IMR-90 (cell line): ENCODE measurements at regions not wholly inside any gene's neighbourhood (a gene's known extent, or its start where the extent isn't known, plus 50 kb on each side); places are given as distances from the start of the nearest gene placed in this dataset.

Experiments used
- ATAC-seq: fragments of 200-7000 bp; cut with Tn5 transposase; 2 replicates; pipeline ENCODE4 v1.9.1; 2020; ENCODE audit warnings: low read depth, mild to moderate bottlenecking, moderate library complexity
- BruUV-seq: library from RNA; stranded (reverse); fragments of 400-500 nt; replicated peaks from 2 replicates; lab custom pipeline; 2021; lab: Mats Ljungman, UMichigan
- CTCF ChIA-PET: fragments of 300-600 bp; formaldehyde crosslinking; extraction: SDS; loops from one replicate; lab custom pipeline; 2021; ENCODE audit warnings: antibody characterized with exemption; lab: Yijun Ruan, JAX
- POLR2A ChIA-PET: fragments of 300-600 bp; sonication (Branson Sonifier 250); formaldehyde crosslinking; loops from one replicate; lab custom pipeline; 2022; ENCODE audit warnings: antibody characterized with exemption; ENCODE audit not compliant: unreplicated experiment; lab: Charles Lee
- DNase-seq: peaks from one replicate; pipeline ENCODE4 v3.0.0; 2013
- H2AFZ ChIP-seq: replicated peaks from 2 replicates; pipeline ENCODE3; 2013; ENCODE audit warnings: low read length, mild to moderate bottlenecking; ENCODE audit not compliant: poor library complexity
- H2AK5ac ChIP-seq: 2 replicates; pipeline ENCODE4 v1.6.1; 2013; ENCODE audit warnings: low read depth, low read length, inconsistent platforms
- H2AK9ac ChIP-seq: replicated peaks from 2 replicates; pipeline ENCODE3; 2013; ENCODE audit warnings: mild to moderate bottlenecking, low read depth, low read length, moderate library complexity; ENCODE audit not compliant: poor library complexity
- H2BK120ac ChIP-seq: 2 replicates; pipeline ENCODE4 v1.6.1; 2013; ENCODE audit warnings: low read depth, low read length, inconsistent platforms
- H2BK15ac ChIP-seq: 3 replicates; pipeline ENCODE4 v1.6.1; 2013; ENCODE audit warnings: low read depth, low read length, inconsistent platforms
- H2BK20ac ChIP-seq: 2 replicates; pipeline ENCODE4 v1.6.1; 2013; ENCODE audit warnings: low read depth, mild to moderate bottlenecking, inconsistent platforms, low read length, moderate library complexity
- H2BK5ac ChIP-seq: 2 replicates; pipeline ENCODE4 v1.6.1; 2013; ENCODE audit warnings: mild to moderate bottlenecking, low read depth, low read length, inconsistent platforms; ENCODE audit not compliant: poor library complexity, severe bottlenecking
- H3K14ac ChIP-seq: replicated peaks from 2 replicates; pipeline ENCODE4 v1.6.1; 2013; ENCODE audit warnings: low read depth, low read length, inconsistent platforms
- H3K18ac ChIP-seq: 2 replicates; pipeline ENCODE4 v1.6.1; 2013; ENCODE audit warnings: low read depth, low read length, control low read depth
- H3K23ac ChIP-seq: 2 replicates; pipeline ENCODE4 v1.6.1; 2013; ENCODE audit warnings: low read depth, low read length, inconsistent platforms
- H3K27ac ChIP-seq: 2 replicates; pipeline ENCODE4 v1.5.1; 2013; ENCODE audit warnings: mild to moderate bottlenecking, control low read depth, low read length; ENCODE audit not compliant: insufficient read depth
- H3K27me3 ChIP-seq: 2 replicates; pipeline ENCODE4 v1.6.1; 2013; ENCODE audit warnings: low read length; ENCODE audit not compliant: control insufficient read depth, insufficient read depth
- H3K36me3 ChIP-seq: 2 replicates; pipeline ENCODE4 v1.6.1; 2013; ENCODE audit warnings: low read length, mixed read lengths; ENCODE audit not compliant: control insufficient read depth, insufficient read depth
- H3K4ac ChIP-seq: 2 replicates; pipeline ENCODE4 v1.6.1; 2013; ENCODE audit warnings: low read depth, low read length, inconsistent platforms
- H3K4me1 ChIP-seq: 2 replicates; pipeline ENCODE4 v1.6.1; 2013; ENCODE audit warnings: low read length, mixed read lengths; ENCODE audit not compliant: control insufficient read depth, insufficient read depth
- H3K4me2 ChIP-seq: 2 replicates; pipeline ENCODE4 v1.6.1; 2013; ENCODE audit warnings: low read depth, mild to moderate bottlenecking, control low read depth, low read length, moderate library complexity
- H3K4me3 ChIP-seq: 2 replicates; pipeline ENCODE4 v1.5.1; 2013; ENCODE audit warnings: low read depth, mild to moderate bottlenecking, control low read depth, low read length, moderate library complexity; ENCODE audit not compliant: insufficient read depth
- H3K56ac ChIP-seq: 2 replicates; pipeline ENCODE4 v1.6.1; 2013; ENCODE audit warnings: low read length, inconsistent platforms; ENCODE audit not compliant: insufficient read depth; ENCODE audit errors: extremely low read depth
- H3K79me1 ChIP-seq, 2 experiments: 2 replicates each; pipeline ENCODE4 v1.6.1; 2013; ENCODE audit warnings: low read length in 2 of 2, inconsistent platforms in 1 of 2, low read depth in 1 of 2
- H3K9ac ChIP-seq: 2 replicates; pipeline ENCODE4 v1.6.1; 2013; ENCODE audit warnings: low read depth, low read length, control low read depth
- H3K9me1 ChIP-seq: 2 replicates; pipeline ENCODE4 v1.6.1; 2013; ENCODE audit warnings: low read length, inconsistent platforms; ENCODE audit not compliant: insufficient read depth
- H3K9me3 ChIP-seq: 2 replicates; pipeline ENCODE4 v1.6.1; 2013; ENCODE audit warnings: low read length; ENCODE audit not compliant: control insufficient read depth, insufficient read depth
- H4K20me1 ChIP-seq: 2 replicates; pipeline ENCODE4 v1.6.1; 2013; ENCODE audit warnings: low read length, inconsistent platforms; ENCODE audit not compliant: insufficient read depth
- H4K5ac ChIP-seq: 2 replicates; pipeline ENCODE4 v1.6.1; 2013; ENCODE audit warnings: mild to moderate bottlenecking, low read depth, low read length, control low read depth
- H4K8ac ChIP-seq, 2 experiments: 2 replicates each; pipeline ENCODE4 v1.6.1; 2013; ENCODE audit warnings: low read depth in 2 of 2, low read length in 2 of 2, control low read depth in 1 of 2, inconsistent platforms in 1 of 2
- H4K91ac ChIP-seq: 2 replicates; pipeline ENCODE4 v1.6.1; 2013; ENCODE audit warnings: low read depth, low read length, inconsistent platforms; ENCODE audit not compliant: insufficient read depth
- BHLHE40 ChIP-seq: fragments of 150-350 bp; IDR thresholded peaks from 2 replicates; pipeline ENCODE4 v1.6.1; 2016; ENCODE audit warnings: mild to moderate bottlenecking, low read depth, low read length
- FOS ChIP-seq: fragments of 150-350 bp; IDR thresholded peaks from 2 replicates; pipeline ENCODE4 v1.6.1; 2016; ENCODE audit warnings: low read depth, low read length
- MAFK ChIP-seq: IDR thresholded peaks from 2 replicates; pipeline ENCODE4 v1.6.1; 2012; ENCODE audit warnings: low read depth, low read length, improper control_type of control experiment
- MAZ ChIP-seq: IDR thresholded peaks from 2 replicates; pipeline ENCODE4 v1.6.1; 2012; ENCODE audit warnings: low read depth, mild to moderate bottlenecking, low read length, improper control_type of control experiment, moderate library complexity, borderline replicate concordance
- NFE2L2 ChIP-seq: fragments of 150-350 bp; IDR thresholded peaks from 2 replicates; pipeline ENCODE4 v1.6.1; 2016; ENCODE audit warnings: low read depth, mild to moderate bottlenecking, low read length
- POLR2A ChIP-seq: IDR thresholded peaks from 2 replicates; pipeline ENCODE4 v1.6.1; 2012; ENCODE audit warnings: mild to moderate bottlenecking, low read depth, low read length
- RCOR1 ChIP-seq: IDR thresholded peaks from 2 replicates; pipeline ENCODE4 v1.6.1; 2012; ENCODE audit warnings: mild to moderate bottlenecking, low read length, improper control_type of control experiment; ENCODE audit not compliant: insufficient replicate concordance
- RFX5 ChIP-seq: IDR thresholded peaks from 2 replicates; pipeline ENCODE4 v1.8.0; 2012; ENCODE audit warnings: low read depth, mild to moderate bottlenecking, low read length, moderate library complexity
- WGBS, 2 experiments: methylation state at CpG; one replicate each; pipeline versions ENCODE4 v1.1.5 to v1.1.7; 2013; ENCODE audit warnings: missing lambda C conversion rate in 2 of 2; ENCODE audit not compliant: insufficient read length in 1 of 2; ENCODE audit errors: extremely low coverage in 2 of 2; 5-methylcytosine and 5-hydroxymethylcytosine counted together
- dilution Hi-C: fragments of 300-500 bp; cut with HindIII; formaldehyde crosslinking; loops from one replicate; pipeline ENCODE4 v1.14.3; 2018; ENCODE audit warnings: low sequenced_read_pairs; ENCODE audit not compliant: unreplicated experiment
- in situ Hi-C: fragments of 300-500 bp; cut with MboI; formaldehyde crosslinking; loops from 3 replicates; pipeline ENCODE4 v1.14.3; 2019; ENCODE audit warnings: low sequenced_read_pairs, inconsistent platforms, mixed read lengths
- intact Hi-C: fragments of 100-400 bp; cut with micrococcal nuclease; formaldehyde crosslinking; loops from 2 replicates; pipeline ENCODE4 v1.10.0; 2022
- TF ChIP-seq, protein P1 (sequence below): fragments of 150-350 bp; IDR thresholded peaks from 2 replicates; pipeline ENCODE4 v1.6.1; 2017; ENCODE audit warnings: mild to moderate bottlenecking, antibody characterized with exemption, low read length, low read depth

DNA sequence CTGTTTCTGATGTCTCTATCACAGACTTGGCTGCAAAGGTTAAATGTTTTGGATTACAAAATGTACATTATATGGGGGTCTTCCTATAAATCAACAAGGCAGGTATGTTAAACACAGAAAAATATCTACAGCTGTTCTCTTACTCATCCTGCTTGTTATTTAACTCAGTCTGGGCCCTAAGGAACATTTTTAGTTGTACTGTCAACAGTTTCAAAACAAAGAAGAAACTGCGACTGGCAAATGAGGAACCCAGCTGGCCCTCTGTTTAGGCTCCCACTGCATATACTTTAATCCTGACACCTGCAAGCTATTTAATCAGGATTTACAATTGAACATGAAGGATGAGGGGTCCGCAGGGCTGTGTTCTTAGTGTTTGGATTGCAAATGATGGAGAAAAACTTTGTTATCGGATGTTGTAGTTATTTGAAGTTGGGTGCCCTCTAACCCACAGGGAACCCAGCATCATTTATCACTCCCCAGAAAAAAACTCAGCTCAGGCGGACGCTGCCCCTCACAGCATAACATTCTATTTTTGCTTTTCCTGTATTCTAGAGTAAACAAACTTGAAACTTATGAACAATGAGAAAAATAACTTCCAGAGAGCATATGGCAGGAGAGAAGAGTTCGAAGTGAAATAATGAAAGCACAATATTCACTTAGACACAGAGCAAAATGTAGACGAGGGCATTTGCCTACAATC is 91.2 kb downstream of the POLR2M start:
- Histone ChIP-seq H2BK5ac (no peak overlapping the region), H3K9me3 (no peaks in the 10 kb centered on the region), H3K27ac (no peak overlapping the region), H3K4ac (no peak overlapping the region), H2AFZ (no peak overlapping the region), H3K36me3 (no peaks in the 10 kb centered on the region), H3K18ac (no peak overlapping the region), H3K4me2 (no peak overlapping the region), H4K8ac (no peak overlapping the region), H3K9me1 (no peaks in the 10 kb centered on the region), H4K91ac (no peak overlapping the region), H3K23ac (no peak overlapping the region), H4K5ac (no peak overlapping the region), H2BK20ac (no peak overlapping the region), H2BK15ac (no peak overlapping the region), H3K27me3 (peaks cover 1% of the 10 kb centered on the region), H2BK120ac (no peak overlapping the region), H3K4me3 (no peak overlapping the region), H3K79me1 (no peaks in the 10 kb centered on the region), H2AK9ac (no peak overlapping the region), H4K20me1 (no peaks in the 10 kb centered on the region), H2AK5ac (no peak overlapping the region), H3K56ac (no peak overlapping the region), H3K14ac (no peak overlapping the region), H3K9ac (no peak overlapping the region), H3K4me1 (no peaks in the 10 kb centered on the region)
- no TSS peak for BruUV-seq
- no CpG with 5 or more reads among the region's 7 CpGs for WGBS, 2 experiments
- CTCF ChIA-PET, result no interaction called here
- no peak for DNase-seq
- TF ChIP-seq, protein P1, sequence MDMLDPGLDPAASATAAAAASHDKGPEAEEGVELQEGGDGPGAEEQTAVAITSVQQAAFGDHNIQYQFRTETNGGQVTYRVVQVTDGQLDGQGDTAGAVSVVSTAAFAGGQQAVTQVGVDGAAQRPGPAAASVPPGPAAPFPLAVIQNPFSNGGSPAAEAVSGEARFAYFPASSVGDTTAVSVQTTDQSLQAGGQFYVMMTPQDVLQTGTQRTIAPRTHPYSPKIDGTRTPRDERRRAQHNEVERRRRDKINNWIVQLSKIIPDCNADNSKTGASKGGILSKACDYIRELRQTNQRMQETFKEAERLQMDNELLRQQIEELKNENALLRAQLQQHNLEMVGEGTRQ, result no peak
- TF ChIP-seq NFE2L2 (no peak), MAZ (no peak), BHLHE40 (no peak), RFX5 (no peak), FOS (no peak), POLR2A (no peak), MAFK (no peak), RCOR1 (no peak)
- dilution Hi-C loops (no loop called here), in situ Hi-C loops (no loop called here), intact Hi-C loops (no loop called here)
- ATAC-seq, result no peak
- POLR2A ChIA-PET, result no interaction called here
